Activated CD4-positive, alpha-beta memory T cell treated with anti-CD3 and anti-CD28 coated beads for 36 hours (primary cell): ENCODE measurements at regions not wholly inside any gene's neighbourhood (a gene's known extent, or its start where the extent isn't known, plus 50 kb on each side); places are given as distances from the start of the nearest gene placed in this dataset.
"Not testable (repeated sequence)": the region's sequence is repeated elsewhere in the genome, so short reads cannot be mapped to it uniquely, and the experiment has no call there.

ENCODE experiments used
- CTCF ChIA-PET: fragments of 350-600 bp; sonication (Branson Sonifier 250); formaldehyde crosslinking; loops from one replicate; lab custom pipeline; 2021; ENCODE audit warnings: antibody characterized with exemption, inconsistent platforms; lab: Charles Lee
- POLR2A ChIA-PET: fragments of 350-600 bp; sonication (Branson Sonifier 250); formaldehyde crosslinking; loops from one replicate; lab custom pipeline; 2021; ENCODE audit warnings: antibody characterized with exemption; lab: Charles Lee
- DNase-seq: peaks from one replicate; pipeline ENCODE4 v3.0.0-alpha.2; 2020
- H3K27ac Mint-ChIP-seq: one replicate; pipeline ENCODE4 v1.8.0; 2021; ENCODE audit warnings: mixed read lengths
- H3K27me3 Mint-ChIP-seq: one replicate; pipeline ENCODE4 v1.8.0; 2021; ENCODE audit warnings: mixed read lengths
- H3K36me3 Mint-ChIP-seq: one replicate; pipeline ENCODE4 v1.8.0; 2021; ENCODE audit warnings: mixed read lengths
- H3K4me1 Mint-ChIP-seq: one replicate; pipeline ENCODE4 v1.8.0; 2021; ENCODE audit warnings: low read depth, mixed read lengths
- H3K4me3 Mint-ChIP-seq: one replicate; pipeline ENCODE4 v1.8.0; 2021; ENCODE audit warnings: mild to moderate bottlenecking, mixed read lengths
- H3K9me3 Mint-ChIP-seq: one replicate; pipeline ENCODE4 v1.8.0; 2021; ENCODE audit warnings: mixed read lengths
- intact Hi-C: fragments of 100-400 bp; cut with micrococcal nuclease; formaldehyde crosslinking; loops from one replicate; pipeline ENCODE4 v1.15.1; 2023

GRCh38 chr15:98100606-98101005, 140.1 kb downstream of the ARRDC4 start:
- CTCF ChIA-PET, intact Hi-C loops, H3K27ac Mint-ChIP-seq, H3K4me1 Mint-ChIP-seq, POLR2A ChIA-PET, H3K4me3 Mint-ChIP-seq, H3K9me3 Mint-ChIP-seq, H3K36me3 Mint-ChIP-seq, H3K27me3 Mint-ChIP-seq, DNase-seq: not testable (repeated sequence)

GRCh38 chr15:98103570-98103969, 143.1 kb downstream of the ARRDC4 start:
- H3K36me3 Mint-ChIP-seq: no peaks in the 10 kb centered on the region
- no peak overlapping the region for H3K27ac Mint-ChIP-seq
- H3K9me3 Mint-ChIP-seq: no peaks in the 10 kb centered on the region
- intact Hi-C loops: no loop called here
- no peak for DNase-seq
- ChIA-PET CTCF (no interaction called here), POLR2A (no interaction called here)
- no peak overlapping the region for H3K4me3 Mint-ChIP-seq
- H3K27me3 Mint-ChIP-seq: no peaks in the 10 kb centered on the region
- H3K4me1 Mint-ChIP-seq: no peaks in the 10 kb centered on the region

- H3K27ac Mint-ChIP-seq, POLR2A ChIA-PET, DNase-seq, H3K27me3 Mint-ChIP-seq, H3K4me1 Mint-ChIP-seq, H3K4me3 Mint-ChIP-seq, H3K36me3 Mint-ChIP-seq, CTCF ChIA-PET, H3K9me3 Mint-ChIP-seq, intact Hi-C loops: not testable (repeated sequence)
These were observed 144.1 kb downstream of the ARRDC4 start for GRCh38 chr15:98104386-98105151.

GRCh38 chr15:98106615-98107194, 146.2 kb downstream of the ARRDC4 start:
- POLR2A ChIA-PET, H3K4me3 Mint-ChIP-seq, H3K9me3 Mint-ChIP-seq, H3K36me3 Mint-ChIP-seq, H3K4me1 Mint-ChIP-seq, H3K27me3 Mint-ChIP-seq, H3K27ac Mint-ChIP-seq, CTCF ChIA-PET, DNase-seq, intact Hi-C loops: not testable (repeated sequence)

- ChIA-PET CTCF (no interaction called here), POLR2A (no interaction called here)
- H3K27me3 Mint-ChIP-seq: no peaks in the 10 kb centered on the region
- no peaks in the 10 kb centered on the region for H3K9me3 Mint-ChIP-seq
- no peak for DNase-seq
- intact Hi-C loops: no loop called here
- no peak overlapping the region for H3K27ac Mint-ChIP-seq
- H3K4me3 Mint-ChIP-seq: no peak overlapping the region
- no peaks in the 10 kb centered on the region for H3K36me3 Mint-ChIP-seq
- H3K4me1 Mint-ChIP-seq: no peaks in the 10 kb centered on the region
These were observed 151.3 kb downstream of the ARRDC4 start for GRCh38 chr15:98111806-98112205.

GRCh38 chr15:98113327-98113726, 152.8 kb downstream of the ARRDC4 start:
- no peak for DNase-seq
- H3K27ac Mint-ChIP-seq: no peak overlapping the region
- no peaks in the 10 kb centered on the region for H3K27me3 Mint-ChIP-seq
- H3K36me3 Mint-ChIP-seq: no peaks in the 10 kb centered on the region
- H3K4me3 Mint-ChIP-seq: no peak overlapping the region
- ChIA-PET CTCF (no interaction called here), POLR2A (interaction anchor here (0.5 kb wide), 1 partner anchor 1756 kb away, joined by 3 read pairs; no protein-coding TSS in a partner anchor)
- H3K4me1 Mint-ChIP-seq: no peaks in the 10 kb centered on the region
- intact Hi-C loops: no loop called here
- H3K9me3 Mint-ChIP-seq: peaks cover 3% of the 10 kb centered on the region

GRCh38 chr15:98120561-98120960, 160.1 kb downstream of the ARRDC4 start:
- intact Hi-C loops: no loop called here
- H3K27ac Mint-ChIP-seq: no peak overlapping the region
- POLR2A ChIA-PET: no interaction called here
- DNase-seq: no peak
- H3K36me3 Mint-ChIP-seq: no peaks in the 10 kb centered on the region
- no peaks in the 10 kb centered on the region for H3K4me1 Mint-ChIP-seq
- no peak overlapping the region for H3K4me3 Mint-ChIP-seq
- CTCF ChIA-PET: no interaction called here
- H3K9me3 Mint-ChIP-seq: peaks cover 3% of the 10 kb centered on the region
- peaks cover 1% of the 10 kb centered on the region for H3K27me3 Mint-ChIP-seq

- ChIA-PET POLR2A (no interaction called here), CTCF (no interaction called here)
- peaks cover 1% of the 10 kb centered on the region for H3K27me3 Mint-ChIP-seq
- intact Hi-C loops: no loop called here
- H3K27ac Mint-ChIP-seq: no peak overlapping the region
- H3K4me3 Mint-ChIP-seq: no peak overlapping the region
- no peaks in the 10 kb centered on the region for H3K36me3 Mint-ChIP-seq
- H3K9me3 Mint-ChIP-seq: peaks cover 3% of the 10 kb centered on the region
- DNase-seq: no peak
- H3K4me1 Mint-ChIP-seq: no peaks in the 10 kb centered on the region
These were observed 161.0 kb downstream of the ARRDC4 start for GRCh38 chr15:98121536-98121935.

GRCh38 chr15:98121957-98122356, 161.5 kb downstream of the ARRDC4 start:
- CTCF ChIA-PET: no interaction called here
- H3K36me3 Mint-ChIP-seq: no peaks in the 10 kb centered on the region
- intact Hi-C loops: no loop called here
- H3K4me1 Mint-ChIP-seq: no peaks in the 10 kb centered on the region
- no peak overlapping the region for H3K27ac Mint-ChIP-seq
- no peak overlapping the region for H3K4me3 Mint-ChIP-seq
- peaks cover 3% of the 10 kb centered on the region for H3K9me3 Mint-ChIP-seq
- DNase-seq: no peak
- POLR2A ChIA-PET: no interaction called here
- peaks cover 1% of the 10 kb centered on the region for H3K27me3 Mint-ChIP-seq

- Mint-ChIP-seq H3K36me3 (no peaks in the 10 kb centered on the region), H3K4me1 (no peaks in the 10 kb centered on the region), H3K27me3 (peaks cover 1% of the 10 kb centered on the region), H3K4me3 (no peak overlapping the region), H3K27ac (no peak overlapping the region), H3K9me3 (no peaks in the 10 kb centered on the region)
- DNase-seq: no peak
- intact Hi-C loops: no loop called here
- CTCF ChIA-PET: no interaction called here
- POLR2A ChIA-PET: no interaction called here
These were observed 162.8 kb downstream of the ARRDC4 start for GRCh38 chr15:98123297-98123696.

- Mint-ChIP-seq H3K4me3 (no peak overlapping the region), H3K9me3 (no peaks in the 10 kb centered on the region), H3K36me3 (no peaks in the 10 kb centered on the region), H3K4me1 (no peaks in the 10 kb centered on the region), H3K27me3 (peaks cover 1% of the 10 kb centered on the region), H3K27ac (no peak overlapping the region)
- ChIA-PET POLR2A (no interaction called here), CTCF (no interaction called here)
- intact Hi-C loops: no loop called here
- DNase-seq: no peak
These were observed 163.3 kb downstream of the ARRDC4 start for GRCh38 chr15:98123834-98124233.

- no peaks in the 10 kb centered on the region for H3K4me1 Mint-ChIP-seq
- H3K27me3 Mint-ChIP-seq: peaks cover 1% of the 10 kb centered on the region
- ChIA-PET POLR2A (no interaction called here), CTCF (no interaction called here)
- H3K4me3 Mint-ChIP-seq: no peak overlapping the region
- H3K36me3 Mint-ChIP-seq: no peaks in the 10 kb centered on the region
- intact Hi-C loops: no loop called here
- no peak overlapping the region for H3K27ac Mint-ChIP-seq
- H3K9me3 Mint-ChIP-seq: no peaks in the 10 kb centered on the region
- no peak for DNase-seq
These were observed 164.1 kb downstream of the ARRDC4 start for GRCh38 chr15:98124581-98124980.
